Amniotic stem cell (primary cell): ENCODE measurements at regions not wholly inside any gene's neighbourhood (a gene's known extent, or its start where the extent isn't known, plus 50 kb on each side); places are given as distances from the start of the nearest gene placed in this dataset.
"Not testable (repeated sequence)": the region's sequence is repeated elsewhere in the genome, so short reads cannot be mapped to it uniquely, and the experiment has no call there.

ENCODE experiments used
- DNase-seq: peaks from one replicate; lab custom pipeline; 2025; lab: John Stamatoyannopoulos, UW

DNA sequence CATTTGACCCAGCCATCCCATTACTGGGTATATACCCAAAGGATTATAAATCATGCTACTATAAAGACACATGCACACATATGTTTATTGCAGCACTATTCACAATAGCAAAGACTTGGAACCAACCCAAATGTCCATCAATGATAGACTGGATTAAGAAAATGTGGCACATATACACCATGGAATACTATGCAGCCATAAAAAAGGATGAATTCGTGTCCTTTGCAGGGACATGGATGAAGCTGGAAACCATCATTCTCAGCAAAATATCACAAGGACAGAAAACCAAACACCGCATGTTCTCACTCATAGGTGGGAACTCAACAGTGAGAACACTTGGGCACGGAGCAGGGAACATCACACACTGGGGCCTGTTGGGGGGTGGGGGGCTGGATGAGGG lies 290.0 kb upstream of the HNRNPA3 start:
- DNase-seq: not testable (repeated sequence)

DNA sequence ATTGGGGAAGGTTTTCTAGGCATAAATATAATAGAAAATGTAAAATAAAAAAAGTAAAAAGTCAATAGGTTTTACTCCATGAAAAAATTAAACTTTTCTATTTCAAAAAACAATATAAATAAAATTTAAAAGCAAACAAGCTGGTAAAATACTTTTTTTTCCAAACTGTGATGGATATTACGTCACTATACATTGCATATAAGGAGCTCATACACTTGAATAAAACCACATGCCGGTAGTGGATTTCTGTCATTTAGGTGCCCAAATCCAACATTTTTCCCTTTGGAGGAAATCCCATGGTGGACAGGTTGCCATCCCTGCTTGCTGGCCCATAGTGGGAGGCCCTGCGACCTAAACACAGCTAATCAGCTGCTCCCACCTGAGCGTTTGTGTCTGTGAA lies 289.4 kb upstream of the HNRNPA3 start:
- no peak for DNase-seq

DNA sequence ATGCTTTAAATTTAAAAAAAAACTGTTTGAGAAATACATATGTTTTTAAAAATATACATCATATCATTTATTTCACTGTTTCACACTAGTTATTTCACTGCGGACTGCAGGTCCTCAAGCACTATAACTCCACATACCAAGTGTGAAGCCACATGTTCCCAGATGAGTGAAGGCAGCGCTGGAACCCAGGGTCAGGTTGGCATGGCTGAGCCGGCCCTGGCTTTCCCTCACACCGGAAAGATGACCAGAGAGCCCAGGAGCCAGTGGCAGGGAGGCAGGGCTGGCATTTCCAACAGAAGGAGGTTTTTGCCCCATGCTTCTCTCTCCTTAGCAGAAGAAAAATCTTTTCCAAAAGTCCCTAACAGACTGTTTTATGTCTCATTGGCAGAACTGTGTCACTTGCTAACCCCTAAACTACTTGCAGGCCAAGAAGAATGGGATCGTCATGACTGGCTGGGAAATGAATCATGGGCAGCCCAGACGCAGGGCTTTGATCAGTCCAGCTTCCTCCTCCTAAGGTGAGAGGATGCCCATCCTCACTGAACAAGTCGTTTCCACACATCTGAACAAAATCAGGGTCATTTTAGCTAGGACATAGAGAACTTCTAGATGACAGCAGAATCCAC lies 287.6 kb upstream of the HNRNPA3 start:
- DNase-seq: no peak

DNA sequence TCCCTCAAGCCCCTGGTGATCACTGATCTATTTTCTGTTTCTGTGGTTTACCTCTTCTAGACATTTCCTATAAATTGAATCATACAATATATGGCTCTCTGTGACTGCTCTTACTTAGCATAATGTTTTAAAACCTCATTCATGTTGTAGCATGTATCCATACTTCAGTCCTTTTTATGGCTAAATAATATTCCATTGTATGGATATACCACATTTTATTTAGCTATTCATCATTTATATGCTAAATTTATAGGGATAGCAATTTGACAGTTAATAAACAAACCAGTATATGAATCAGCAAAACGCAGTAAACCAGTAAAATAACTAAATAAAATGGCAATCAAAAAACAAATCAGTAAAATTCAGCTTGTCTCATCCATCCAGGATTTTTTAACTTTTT lies 286.1 kb upstream of the HNRNPA3 start:
- no peak for DNase-seq

DNA sequence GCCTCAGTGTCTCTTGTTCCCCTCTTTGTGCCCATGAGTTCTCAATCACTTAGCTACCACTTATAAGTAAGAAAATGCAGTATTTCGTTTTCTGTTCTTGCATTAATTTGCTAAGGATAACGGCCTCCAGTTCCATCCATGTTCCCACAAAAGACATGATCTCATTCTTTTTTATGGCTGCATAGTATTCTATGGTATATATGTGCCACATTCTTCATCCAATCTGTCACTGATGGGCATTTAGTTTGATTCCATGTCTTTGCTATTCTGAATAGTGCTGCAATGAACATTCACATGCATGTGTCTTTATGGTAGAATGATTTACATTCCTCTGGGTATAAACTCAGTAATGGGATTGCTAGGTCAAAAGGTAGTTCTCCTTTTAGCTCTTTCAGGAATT lies 283.2 kb upstream of the HNRNPA3 start:
- not testable (repeated sequence) for DNase-seq

DNA sequence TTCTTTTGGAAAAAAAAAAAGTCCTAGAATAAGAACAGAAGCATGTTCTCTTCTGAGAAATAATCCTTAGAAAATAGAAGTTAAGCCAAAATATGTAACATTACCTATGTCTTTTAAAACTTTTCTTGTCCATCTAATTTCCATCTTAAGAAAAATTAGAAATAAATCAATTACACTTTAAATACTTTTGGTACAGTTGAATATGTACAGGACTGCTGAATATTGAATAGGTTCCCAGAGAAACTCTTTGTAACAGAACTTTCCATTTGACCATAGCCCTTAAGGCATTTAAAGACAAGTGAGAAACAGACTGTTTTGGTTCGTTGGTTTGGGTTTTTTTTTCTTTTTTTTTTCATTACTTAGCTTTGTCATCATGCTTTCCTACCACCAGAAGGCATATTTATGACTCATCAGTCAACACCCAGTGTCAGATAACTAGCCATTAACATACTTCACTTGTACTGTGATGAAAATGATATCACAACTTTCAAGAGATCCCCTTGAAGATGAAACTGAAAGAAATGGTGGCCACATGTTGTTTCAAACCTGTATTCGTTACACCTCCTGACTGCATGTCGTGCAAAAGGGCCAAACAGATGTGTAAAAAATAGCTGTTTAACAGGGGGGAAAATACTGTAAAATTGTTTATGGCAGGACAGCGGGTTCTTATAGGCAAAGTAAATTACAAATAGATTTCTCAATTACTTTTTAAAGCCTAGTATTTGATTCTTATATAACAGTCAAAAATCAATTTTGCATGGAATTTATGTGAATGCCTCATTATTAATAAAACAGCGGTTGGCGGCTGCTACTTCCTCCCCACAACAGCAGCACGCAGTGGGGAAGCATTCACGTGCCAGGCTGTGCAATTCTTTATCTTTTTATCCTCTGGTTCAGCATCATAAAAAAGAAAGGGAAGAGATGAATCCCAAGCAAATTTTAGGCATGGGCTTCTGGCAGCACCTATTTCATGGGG lies 280.7 kb upstream of the HNRNPA3 start:
- DNase-seq: no peak

DNA sequence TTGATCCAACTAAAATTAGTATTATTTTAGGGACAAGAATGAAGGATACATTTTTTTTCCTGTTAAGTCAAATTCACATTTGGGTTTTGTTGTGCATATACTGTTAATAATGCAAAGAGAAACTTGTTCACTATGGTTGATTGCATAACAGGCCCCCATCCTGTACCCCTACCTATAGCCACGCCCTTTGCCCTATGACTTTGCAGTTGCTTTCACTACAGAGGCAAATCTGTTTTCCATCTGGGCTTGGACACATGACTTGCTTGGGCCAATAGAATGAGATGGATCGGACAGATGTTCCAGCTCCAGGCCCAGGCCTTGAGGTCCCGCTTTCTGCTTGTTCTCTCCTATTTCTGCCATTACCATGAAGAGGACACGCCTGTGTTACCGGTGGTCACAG lies 278.5 kb upstream of the HNRNPA3 start:
- no peak for DNase-seq

DNA sequence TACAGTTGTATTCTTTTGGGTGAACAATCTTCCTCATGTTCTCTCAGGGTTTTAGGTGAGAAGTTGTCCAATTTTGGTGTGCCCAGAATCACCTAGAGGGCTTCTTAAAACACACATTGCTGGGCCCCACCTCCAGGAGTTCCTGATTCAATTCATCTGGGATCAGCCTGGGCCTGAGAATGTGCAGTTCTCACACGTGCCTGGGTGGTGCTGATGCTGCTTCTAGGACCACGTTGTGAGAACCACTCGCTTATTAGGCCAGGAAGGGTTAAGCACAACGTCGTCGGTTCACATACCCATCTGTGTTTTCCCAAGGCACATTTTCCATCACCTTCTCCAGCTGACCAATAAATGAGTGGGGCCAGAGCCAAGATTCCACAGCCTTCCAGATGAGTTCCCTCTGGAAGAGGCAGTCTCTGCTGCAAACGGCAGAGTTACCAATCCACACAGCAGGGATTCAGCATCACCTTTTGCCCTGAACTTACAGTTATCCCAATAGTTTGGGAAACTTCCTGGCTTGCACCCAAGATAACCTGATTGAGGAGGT lies 277.7 kb upstream of the HNRNPA3 start:
- no peak for DNase-seq

DNA sequence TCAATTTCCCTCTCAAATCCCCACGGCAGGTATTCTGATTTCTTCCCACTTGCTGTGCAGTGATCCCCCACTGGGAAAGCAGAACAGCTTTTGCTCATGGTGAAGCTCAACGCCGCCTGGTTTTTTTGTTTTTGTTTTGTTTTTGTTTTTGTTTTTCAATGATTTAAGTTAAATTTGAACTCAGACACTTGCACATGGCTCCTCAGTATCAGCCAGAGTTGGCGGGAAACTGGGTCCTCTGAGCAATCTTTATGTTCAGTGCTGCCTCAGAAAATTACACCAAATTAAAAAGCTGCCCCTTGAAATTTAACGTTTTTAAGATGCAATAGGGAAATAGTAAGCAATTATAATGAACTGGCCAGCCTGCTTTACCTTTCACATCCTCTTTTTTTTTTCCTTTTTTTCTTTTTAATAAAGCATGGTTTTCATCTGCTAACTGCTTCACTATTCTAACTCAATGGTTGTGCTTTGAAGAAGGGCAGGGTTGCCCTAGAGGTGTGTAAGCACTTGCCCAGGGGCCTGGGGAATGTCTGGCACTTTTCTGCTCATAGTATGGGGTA lies 277.0 kb upstream of the HNRNPA3 start:
- no peak for DNase-seq

DNA sequence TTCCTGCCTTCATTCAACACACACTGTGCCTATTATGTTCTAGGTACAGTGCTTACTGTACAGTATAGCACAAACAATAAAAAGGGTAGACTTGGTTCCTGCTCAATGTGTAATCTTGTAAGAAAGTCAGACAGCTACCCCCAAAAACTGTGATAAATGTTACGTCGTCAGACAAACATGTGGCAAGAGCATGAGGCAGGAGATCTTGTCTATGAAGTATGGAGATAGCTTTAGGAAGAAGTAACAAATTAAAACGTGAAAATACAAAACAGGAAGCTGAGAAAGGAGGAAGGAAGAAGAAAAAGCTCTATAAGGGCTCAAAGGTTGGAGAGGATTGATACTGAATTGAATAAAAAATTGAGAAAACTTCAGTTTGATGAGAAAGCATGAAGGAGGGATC lies 276.2 kb upstream of the HNRNPA3 start:
- no peak for DNase-seq

DNA sequence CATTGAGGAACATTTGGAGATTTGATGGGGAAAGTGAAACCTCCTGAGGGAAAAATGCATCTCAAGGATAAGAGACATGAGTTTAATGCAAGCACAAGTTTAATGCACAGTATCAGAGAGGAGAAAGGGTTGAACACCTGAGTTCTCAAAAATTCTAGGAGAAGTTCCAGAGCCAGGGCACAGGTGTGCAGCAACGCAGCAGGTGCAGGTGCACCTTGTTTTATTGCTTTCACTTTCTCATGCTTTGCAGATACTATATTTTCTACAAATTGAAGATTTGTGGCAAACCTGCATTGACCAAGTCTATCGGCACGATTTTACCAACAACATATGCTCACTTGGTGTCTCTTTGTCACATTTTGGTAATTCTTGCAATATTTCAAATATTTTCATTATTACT lies 267.6 kb upstream of the HNRNPA3 start:
- DNase-seq: no peak

DNA sequence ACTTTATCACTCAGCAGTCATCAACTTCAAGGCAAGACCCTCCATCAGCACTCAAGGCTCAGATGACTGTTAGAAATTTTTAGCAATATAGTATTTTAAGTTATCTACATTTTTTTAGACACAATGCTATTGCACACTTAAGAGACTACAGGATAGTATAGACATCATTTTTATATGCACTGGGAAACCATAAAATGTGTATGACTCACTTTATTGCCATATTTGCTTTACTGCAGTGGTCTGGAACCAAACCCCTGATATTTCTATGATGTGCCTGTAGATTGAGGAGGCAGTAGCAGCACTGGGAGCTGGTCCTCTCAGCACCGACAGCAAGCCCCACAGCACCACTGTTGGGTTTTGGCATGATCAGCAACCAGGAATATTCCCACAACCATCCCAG lies 264.8 kb upstream of the HNRNPA3 start:
- no peak for DNase-seq

DNA sequence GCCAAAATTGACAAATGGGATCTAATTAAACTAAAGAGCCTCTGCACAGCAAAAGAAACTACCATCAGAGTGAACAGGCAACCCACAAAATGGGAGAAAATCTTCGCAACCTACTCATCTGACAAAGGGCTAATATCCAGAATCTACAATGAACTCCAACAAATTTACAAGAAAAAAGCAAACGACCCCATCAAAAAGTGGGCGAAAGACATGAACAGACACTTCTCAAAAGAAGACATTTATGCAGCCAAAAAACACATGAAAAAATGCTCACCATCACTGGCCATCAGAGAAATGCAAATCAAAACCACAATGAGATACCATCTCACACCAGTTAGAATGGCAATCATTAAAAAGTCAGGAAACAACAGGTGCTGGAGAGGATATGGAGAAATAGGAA lies 261.4 kb upstream of the HNRNPA3 start:
- DNase-seq: not testable (repeated sequence)

DNA sequence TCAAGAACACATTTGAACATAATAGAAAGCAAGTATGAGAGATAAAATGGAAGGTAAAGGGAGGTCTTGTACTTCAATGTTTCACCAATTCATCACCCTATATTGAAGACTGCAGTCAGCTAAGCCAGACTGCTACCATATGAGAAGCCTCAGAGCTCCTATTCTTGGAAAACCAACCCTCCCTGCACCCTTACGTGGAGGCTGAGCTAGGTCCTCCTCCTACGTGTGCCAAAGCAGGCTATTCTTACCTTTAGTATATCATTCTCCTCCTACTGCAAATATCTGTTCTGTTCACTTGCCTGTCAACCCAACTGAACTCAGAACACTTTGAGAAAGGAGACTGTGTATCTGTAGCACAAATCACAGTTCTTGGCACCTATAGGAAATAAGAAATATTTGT lies 255.8 kb upstream of the HNRNPA3 start:
- DNase-seq: no peak

DNA sequence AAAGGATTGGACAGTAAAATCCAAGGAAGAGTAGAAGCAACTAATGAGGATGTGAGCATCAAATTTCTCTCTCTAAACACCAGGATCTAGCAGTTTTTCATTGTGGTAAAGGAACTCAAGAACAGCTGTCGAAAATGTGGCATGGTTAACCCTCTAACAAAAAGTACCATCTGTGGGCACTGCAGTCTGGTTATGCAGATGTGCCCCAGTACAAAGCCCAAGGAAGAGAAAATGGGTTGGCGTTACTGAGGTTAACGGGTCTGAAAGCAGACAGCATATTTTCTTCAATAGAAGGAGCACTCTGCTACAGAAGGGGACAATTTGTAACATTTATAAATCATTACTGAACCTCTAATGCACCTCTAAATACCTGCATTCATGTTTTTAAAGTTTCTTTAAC lies 253.0 kb upstream of the HNRNPA3 start:
- DNase-seq: no peak

DNA sequence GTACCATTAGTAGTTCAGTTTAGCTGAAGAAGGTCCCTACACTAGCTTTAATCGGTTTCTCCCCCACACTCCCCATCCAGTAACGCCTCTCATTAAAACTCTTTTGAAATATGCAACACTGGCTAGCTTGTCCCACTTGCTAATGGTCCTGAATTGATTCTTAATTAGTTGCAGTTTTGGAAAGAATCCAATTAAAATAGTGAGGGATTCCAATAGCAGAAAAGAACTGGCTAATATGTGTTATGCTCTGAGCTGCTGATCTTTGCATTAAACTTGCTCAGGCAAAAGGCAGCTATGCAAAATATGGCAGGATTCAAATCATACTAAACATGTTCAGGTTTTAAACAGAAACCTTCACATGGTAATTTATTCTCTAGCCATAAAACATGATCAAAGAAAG lies 252.5 kb upstream of the HNRNPA3 start:
- DNase-seq: no peak

DNA sequence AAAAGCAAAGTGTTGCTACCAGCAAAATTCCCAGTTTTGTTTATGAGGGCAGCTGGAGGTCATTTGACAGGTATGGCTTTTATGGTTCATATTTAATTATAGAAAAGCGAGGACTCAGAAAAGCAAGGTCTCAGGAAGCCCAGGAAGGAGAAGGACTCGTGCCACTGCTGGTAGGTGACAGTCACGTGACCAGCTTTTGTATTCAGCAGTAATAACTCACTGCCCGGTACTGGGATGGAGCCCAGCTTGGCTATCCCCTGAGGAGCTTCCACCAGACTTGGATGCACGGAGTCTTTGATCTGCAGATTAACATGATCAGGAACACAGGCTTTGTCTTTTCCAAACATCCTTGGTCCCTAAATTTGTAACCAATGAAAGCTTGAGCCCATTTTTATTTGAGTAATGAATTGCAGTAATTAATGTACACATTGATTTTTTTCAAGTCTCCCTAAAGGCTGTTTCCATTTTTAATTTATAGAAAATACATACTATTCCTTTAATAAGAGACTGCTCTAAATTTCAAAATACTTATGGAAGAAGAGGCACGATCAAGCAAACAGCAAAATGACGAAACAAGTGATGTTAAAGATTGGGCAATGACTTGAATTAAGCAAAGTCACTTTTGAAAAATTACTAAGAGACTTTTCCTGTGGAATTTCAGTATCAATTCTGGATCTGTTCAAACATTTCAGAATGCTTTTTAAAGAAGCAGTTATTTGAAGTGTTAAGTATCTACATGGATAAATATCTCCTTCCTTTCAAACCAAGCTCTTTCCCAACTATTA lies 251.7 kb upstream of the HNRNPA3 start:
- DNase-seq: no peak

DNA sequence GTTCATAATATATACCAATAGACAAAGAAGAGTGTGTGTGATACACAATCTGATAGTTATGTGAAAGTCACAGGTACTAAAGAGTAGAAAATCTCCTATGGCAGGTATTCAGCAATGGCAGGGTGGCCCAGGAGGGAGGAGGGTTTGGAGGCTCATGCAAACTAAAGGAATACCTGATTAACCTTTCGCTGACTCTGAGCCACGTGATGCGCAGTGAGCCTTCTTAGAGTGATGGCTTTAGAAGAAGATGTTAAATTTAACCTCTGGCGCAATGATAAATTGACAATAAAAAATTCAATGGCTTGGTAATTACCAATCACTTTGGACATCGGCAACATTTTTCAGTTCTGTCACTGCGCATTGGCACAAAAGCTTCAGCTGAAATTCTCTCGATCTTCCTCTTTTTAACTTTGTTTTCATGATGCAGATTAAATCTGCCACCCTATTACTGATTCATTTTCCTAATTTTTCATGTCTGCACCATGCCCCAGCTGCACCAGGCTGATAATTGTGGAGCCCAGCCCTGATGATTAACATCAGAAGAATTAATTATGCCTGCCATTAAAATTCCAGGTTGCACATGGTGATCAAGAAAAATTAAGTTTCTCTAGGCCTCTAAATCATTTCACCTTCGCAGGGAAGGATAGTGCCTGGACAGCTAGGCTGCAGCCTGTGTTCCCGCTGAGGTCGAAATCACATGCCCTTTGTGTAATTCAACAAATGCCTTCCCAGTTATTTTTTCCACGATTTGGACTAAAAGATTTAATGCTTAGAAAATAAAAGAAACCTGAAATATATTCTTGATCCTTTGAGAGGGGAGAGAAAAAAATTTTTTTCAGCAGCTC lies 250.6 kb upstream of the HNRNPA3 start:
- no peak for DNase-seq

DNA sequence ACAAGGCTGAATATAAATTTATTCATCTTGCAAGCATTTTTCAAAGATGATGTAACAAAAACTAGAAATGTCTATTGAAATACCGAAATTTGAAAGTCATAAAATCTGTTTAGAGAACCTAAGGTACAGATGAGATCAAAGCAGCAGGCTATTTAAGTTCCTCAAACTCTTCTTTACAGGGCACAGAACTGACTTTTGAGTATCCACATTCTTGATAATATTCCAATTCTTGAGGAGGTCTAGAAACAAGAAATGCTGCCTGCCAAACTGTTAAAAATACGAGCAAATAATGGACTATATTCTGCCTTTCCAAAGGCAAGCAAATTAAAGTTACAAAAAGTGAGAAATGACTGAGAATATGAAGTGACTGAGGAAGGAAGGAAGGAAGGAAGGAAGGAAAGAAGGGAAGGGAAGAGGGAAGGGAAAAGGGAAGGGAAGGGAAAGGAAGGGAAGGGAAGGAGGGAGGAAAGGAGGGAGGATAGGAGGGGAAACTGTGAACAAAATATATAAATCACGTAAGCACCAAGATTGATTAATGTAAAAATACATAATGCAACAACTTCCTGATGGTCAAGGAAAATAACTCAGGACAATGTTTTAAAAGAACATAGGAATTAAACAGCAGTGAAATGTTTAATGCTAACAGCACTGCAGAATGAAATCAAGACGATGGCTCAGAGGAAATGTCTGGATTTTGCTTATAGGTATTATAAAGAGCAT lies 248.9 kb upstream of the HNRNPA3 start:
- no peak for DNase-seq

DNA sequence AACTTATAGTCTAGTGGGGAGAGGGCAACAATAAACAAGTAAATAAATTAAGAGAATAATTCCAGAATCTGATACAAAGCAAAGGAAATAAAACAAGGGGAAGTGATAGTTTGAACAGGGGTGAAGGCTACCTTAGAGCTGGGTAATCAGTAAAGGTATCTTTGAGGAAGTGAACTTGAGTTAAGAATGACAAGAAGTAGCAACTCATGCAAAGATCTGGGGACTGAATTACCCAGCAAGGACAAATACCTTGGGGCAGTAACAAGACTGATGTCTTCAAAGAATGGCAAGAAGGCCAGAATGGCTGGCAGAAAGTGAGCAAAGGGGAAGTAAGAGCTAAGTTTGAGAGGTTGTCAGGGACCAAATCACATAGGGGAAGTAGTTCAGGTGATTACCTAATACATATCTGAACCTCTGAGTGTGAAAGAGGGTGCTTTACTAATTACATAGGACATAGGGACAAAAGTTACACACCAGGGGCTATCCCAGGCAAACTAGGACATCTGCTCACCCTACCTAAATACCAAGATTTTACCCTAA lies 244.6 kb upstream of the HNRNPA3 start:
- DNase-seq: no peak
